Activated CD4-positive, alpha-beta T cell treated with anti-CD3 and anti-CD28 coated beads, Interleukin-2, Interleukin-4, amounts not matched to agents 100 ng/mL and 50 ng/mL, durations not matched to agents 16 hours and 8 hours (primary cell): ENCODE measurements at regions not wholly inside any gene's neighbourhood (a gene's known extent, or its start where the extent isn't known, plus 50 kb on each side); places are given as distances from the start of the nearest gene placed in this dataset.

Source experiments
- DNase-seq: peaks from one replicate; pipeline ENCODE4 v3.0.0-alpha.2; 2020; ENCODE audit warnings: low spot score

DNA sequence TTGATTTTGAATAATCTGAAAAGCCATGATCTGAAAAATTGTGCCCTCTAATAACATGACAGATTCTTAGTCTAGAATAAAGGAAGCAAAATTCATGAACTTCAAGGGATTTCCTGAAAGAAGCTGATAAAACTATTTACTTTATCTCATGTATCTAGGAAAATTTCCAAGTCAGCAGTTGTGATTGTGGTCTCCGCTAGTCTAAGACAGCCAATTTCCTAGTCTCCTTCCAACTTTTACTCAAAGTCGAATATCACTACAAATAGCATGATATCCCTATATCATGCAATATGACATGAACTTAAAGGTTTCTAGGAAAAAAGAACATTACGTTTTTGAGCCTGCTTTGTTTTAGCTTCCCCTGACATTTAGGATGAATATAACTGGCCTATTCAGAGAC is 202.1 kb upstream of the GHITM start:
- DNase-seq = no peak

DNA sequence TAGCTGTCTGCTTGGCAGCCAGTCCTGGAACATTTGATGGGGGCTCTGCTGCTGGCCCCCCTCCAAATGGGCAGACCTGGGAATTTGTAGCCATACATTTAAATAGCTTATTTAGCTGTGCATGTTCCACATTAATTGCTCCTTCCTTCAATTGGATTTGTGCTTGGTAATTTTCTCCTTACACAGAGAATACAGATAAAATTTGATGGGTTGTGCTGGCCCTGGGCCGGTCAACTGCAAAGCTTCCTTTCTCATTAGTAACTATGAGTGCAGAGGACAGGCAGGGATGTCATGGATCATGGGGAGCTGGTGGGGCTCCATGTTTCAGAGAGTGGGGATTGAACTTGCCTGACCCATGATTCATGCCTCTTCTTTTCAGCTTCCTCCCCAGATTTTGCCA is 201.5 kb upstream of the GHITM start:
- no peak for DNase-seq

DNA sequence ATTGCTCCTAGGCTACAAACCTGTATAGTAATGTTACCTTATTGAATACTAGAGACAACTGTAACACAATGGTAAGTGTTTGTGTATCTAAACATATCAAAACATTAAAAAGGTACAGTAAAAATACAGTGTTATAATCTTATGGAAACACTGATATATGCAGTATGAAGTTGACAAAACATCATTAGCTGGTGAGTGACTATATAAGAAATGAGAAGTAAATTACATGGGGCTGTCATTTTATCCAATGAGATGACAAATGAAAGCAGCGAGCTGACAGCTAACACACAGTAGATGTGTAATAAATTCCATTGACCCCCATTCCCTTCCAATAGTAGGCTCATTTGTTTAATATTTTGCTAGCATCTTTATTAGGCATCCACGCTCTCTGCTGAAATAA is 198.1 kb upstream of the GHITM start:
- no peak for DNase-seq

DNA sequence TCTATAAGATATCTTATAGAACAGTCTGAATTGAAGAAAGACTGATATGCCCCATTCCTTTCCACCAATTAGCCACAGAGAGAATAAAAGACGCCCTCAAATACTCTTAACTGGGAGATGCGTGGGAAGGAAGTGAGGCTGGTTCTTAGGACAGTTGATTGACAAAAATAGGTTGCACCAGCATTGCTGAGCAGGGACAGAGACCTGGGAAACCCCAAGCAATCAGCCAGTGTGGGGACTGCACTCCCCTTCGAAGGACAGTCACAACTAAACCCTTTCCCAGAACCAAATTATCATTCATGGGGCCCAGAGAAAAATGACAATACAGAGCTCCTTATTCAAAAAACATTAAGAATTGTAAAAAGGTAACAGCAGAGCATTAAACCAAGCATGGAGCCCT is 196.9 kb upstream of the GHITM start:
- no peak for DNase-seq

DNA sequence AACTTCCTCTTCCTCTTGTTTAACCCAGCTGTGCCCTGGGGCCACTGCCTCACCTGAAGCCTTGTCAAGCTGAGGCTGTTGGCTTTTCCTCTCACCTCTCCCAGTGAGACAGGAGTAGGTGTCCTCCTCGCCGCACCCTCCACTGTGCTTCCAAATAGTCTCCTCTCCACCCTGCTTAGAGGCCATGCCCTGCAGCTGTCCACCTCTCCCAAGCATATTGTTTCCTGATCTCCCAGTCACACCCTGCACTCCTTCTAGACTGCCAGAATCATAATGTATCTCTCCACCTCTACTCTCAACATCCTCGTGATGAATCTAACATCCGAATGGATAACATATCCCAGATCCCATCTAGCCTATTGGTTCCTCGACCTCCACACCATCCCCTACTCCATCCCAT is 196.3 kb upstream of the GHITM start:
- DNase-seq = no peak

DNA sequence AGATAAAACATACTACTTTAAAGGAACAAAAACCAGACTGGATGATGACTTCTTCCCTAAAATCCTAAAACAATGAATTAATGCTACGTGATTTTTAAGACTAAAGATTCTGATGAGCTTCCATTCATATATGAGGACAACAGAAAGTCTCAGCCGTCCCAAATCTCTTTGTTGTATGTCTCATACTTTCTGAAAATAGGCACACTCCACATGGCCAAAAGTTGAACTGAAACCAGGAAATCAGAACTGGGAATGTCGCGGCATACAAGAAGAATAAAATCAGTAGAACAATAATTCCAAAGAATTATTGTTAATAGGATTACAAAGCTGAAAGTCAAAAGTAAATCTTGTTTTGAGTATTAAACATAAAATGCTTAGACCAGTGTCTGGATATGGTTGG is 195.4 kb upstream of the GHITM start:
- DNase-seq = no peak

GRCh38 chr10:83945982-83946718 is 193.2 kb upstream of the GHITM start:
- DNase-seq = no peak

- no peak for DNase-seq
Measured at GRCh38 chr10:83952314-83952713, 187.0 kb upstream of the GHITM start.

- DNase-seq = no peak
Measured at GRCh38 chr10:83953589-83953988, 185.7 kb upstream of the GHITM start.

- DNase-seq = no peak
Measured at GRCh38 chr10:83954193-83954799, 185.0 kb upstream of the GHITM start.

- no peak for DNase-seq
Measured at GRCh38 chr10:83955406-83955805, 183.9 kb upstream of the GHITM start.

GRCh38 chr10:83957168-83957947 is 182.0 kb upstream of the GHITM start:
- no peak for DNase-seq

DNA sequence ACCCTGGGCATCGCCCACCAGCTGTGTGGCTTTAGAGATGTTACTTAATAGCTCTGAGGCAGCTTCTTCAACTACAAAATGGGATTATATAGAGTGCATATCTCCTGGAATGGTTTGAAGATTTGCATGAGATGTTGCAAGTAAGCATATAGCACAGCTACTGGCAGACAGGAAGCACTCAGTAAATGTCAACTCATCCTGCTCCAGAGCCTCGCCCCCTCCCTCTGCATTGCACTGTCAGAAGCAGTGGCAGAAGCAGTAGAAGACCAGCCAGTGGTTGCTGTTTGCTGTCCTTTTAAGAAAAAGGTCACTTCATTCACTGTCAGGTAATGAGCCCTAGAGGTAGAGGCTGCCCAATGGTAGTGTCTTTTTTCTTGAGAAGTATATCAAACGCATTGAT is 180.0 kb upstream of the GHITM start:
- no peak for DNase-seq

- no peak for DNase-seq
Measured at GRCh38 chr10:83960125-83960524, 179.2 kb upstream of the GHITM start.

- DNase-seq = no peak
Measured at GRCh38 chr10:83961620-83962019, 177.7 kb upstream of the GHITM start.

DNA sequence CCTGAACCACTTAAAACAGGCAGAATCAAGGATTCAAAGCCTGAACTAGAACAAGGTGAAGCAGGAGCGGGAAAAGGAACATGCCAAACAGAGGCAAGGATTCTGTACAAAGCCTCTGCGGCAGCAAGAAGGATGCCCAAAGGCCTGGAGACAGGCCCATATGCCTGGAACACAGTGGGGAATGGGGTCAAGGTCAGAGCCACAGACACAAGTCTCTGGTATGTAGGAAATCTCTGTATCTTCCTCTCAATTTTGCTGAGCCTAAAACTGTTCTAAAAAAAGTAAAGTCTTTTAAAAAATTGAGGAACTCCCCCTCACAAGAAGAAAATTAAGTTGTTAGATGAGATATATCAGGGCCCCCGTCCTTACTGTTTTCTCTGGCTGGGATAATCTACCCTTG is 175.9 kb upstream of the GHITM start:
- DNase-seq = no peak

DNA sequence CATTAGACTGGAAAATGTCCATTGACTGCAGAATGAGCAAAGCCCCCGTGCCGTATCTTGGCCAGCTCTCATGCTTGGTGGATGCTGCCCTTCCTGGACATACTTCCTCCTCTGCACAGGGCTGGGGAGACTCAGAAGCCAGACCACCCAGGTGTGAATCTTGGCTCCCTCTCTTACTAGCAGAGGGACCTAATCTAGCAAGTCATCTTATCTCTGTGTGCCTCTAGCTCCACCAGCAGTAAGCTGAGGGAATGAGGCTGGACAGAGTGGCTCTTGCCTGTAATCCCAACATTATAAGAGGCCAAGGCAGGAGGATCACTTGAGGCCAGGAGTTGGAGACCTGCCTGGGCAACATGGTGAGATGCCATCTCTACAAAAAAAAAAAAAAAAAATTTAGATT is 173.8 kb upstream of the GHITM start:
- no peak for DNase-seq

GRCh38 chr10:83968052-83968451 is 171.3 kb upstream of the GHITM start:
- DNase-seq = no peak

- no peak for DNase-seq
Measured at GRCh38 chr10:83978681-83979383, 160.5 kb upstream of the GHITM start.

GRCh38 chr10:83982812-83983211 is 156.5 kb upstream of the GHITM start:
- no peak for DNase-seq

GRCh38 chr10:83983578-83984255 is 155.6 kb upstream of the GHITM start:
- DNase-seq = no peak

- no peak for DNase-seq
Measured at GRCh38 chr10:83984256-83984640, 155.1 kb upstream of the GHITM start.
